GM23248 (cell line): ENCODE measurements at regions not wholly inside any gene's neighbourhood (a gene's known extent, or its start where the extent isn't known, plus 50 kb on each side); places are given as distances from the start of the nearest gene placed in this dataset.

ENCODE experiments used
- DNase-seq: peaks from one replicate; pipeline ENCODE4 v3.0.0-alpha.2; 2015
- H2AFZ ChIP-seq: fragments of 200-600 bp; sonication (generic); 2 replicates; pipeline ENCODE4 v1.6.1; 2016; ENCODE audit warnings: antibody characterized with exemption
- H3F3A ChIP-seq: fragments of 200-600 bp; sonication (generic); 2 replicates; pipeline ENCODE4 v1.6.1; 2016; ENCODE audit warnings: mild to moderate bottlenecking, antibody characterized with exemption, mixed run types; ENCODE audit not compliant: insufficient read depth
- H3K27ac ChIP-seq: fragments of 200-600 bp; sonication (generic); 2 replicates; pipeline ENCODE4 v1.5.1; 2016; ENCODE audit warnings: mild to moderate bottlenecking
- H3K27me3 ChIP-seq: fragments of 200-600 bp; sonication (generic); replicated peaks from 2 replicates; pipeline ENCODE4 v1.6.1; 2016; ENCODE audit warnings: mild to moderate bottlenecking; ENCODE audit not compliant: insufficient read depth
- H3K36me3 ChIP-seq: fragments of 200-600 bp; sonication (generic); 2 replicates; pipeline ENCODE4 v1.6.1; 2016; ENCODE audit warnings: low read depth, mild to moderate bottlenecking
- H3K4me1 ChIP-seq: fragments of 200-600 bp; sonication (generic); 2 replicates; pipeline ENCODE4 v1.6.1; 2016; ENCODE audit warnings: mild to moderate bottlenecking; ENCODE audit not compliant: insufficient read depth
- H3K4me2 ChIP-seq: fragments of 200-600 bp; sonication (generic); one replicate; pipeline ENCODE4 v1.6.1; 2016; ENCODE audit warnings: mild to moderate bottlenecking; ENCODE audit not compliant: unreplicated experiment
- H3K4me3 ChIP-seq: fragments of 200-600 bp; sonication (generic); 2 replicates; pipeline ENCODE4 v1.5.1; 2016; ENCODE audit warnings: mild to moderate bottlenecking
- H3K79me2 ChIP-seq: fragments of 200-600 bp; sonication (generic); 2 replicates; pipeline ENCODE4 v1.6.1; 2016; ENCODE audit warnings: mild to moderate bottlenecking; ENCODE audit not compliant: insufficient read depth
- H3K9ac ChIP-seq: fragments of 200-600 bp; sonication (generic); 2 replicates; pipeline ENCODE4 v1.6.1; 2016; ENCODE audit warnings: mild to moderate bottlenecking
- H3K9me2 ChIP-seq: fragments of 200-600 bp; sonication (generic); 2 replicates; pipeline ENCODE4 v1.6.1; 2016; ENCODE audit warnings: mixed run types, mild to moderate bottlenecking, moderate library complexity; ENCODE audit not compliant: insufficient read depth
- H3K9me3 ChIP-seq: fragments of 200-600 bp; sonication (generic); one replicate; pipeline ENCODE4 v1.6.1; 2017; ENCODE audit warnings: low read depth
- H4K20me1 ChIP-seq: fragments of 200-600 bp; sonication (generic); 2 replicates; pipeline ENCODE4 v1.6.0; 2016; ENCODE audit not compliant: insufficient read depth
- EZH2 ChIP-seq: fragments of 200-600 bp; sonication (generic); IDR thresholded peaks from 2 replicates; pipeline ENCODE4 v1.6.1; 2018; ENCODE audit warnings: antibody characterized with exemption, mild to moderate bottlenecking; ENCODE audit not compliant: insufficient read depth, poor library complexity, severe bottlenecking
- EZH2phosphoT487 ChIP-seq: fragments of 200-600 bp; sonication (generic); IDR thresholded peaks from 2 replicates; pipeline ENCODE4 v1.6.1; 2018; ENCODE audit warnings: antibody characterized with exemption, moderate library complexity, mild to moderate bottlenecking, low read depth; ENCODE audit not compliant: insufficient read depth
- WGBS, 2 experiments: methylation state at CpG; one replicate each; pipeline ENCODE4 v1.1.6; 2015 to 2017; ENCODE audit warnings: low lambda C conversion rate in 2 of 2, low coverage in 1 of 2; ENCODE audit errors: missing lambda C conversion rate in 2 of 2; 5-methylcytosine and 5-hydroxymethylcytosine counted together
- in situ Hi-C: fragments of 300-500 bp; cut with MboI; formaldehyde crosslinking; loops from 2 replicates; pipeline ENCODE4 v1.15.0; 2020

GRCh38 chr5:72615061-72615460, 107.9 kb upstream of the ZNF366 start:
- no peak overlapping the region for H3K9ac ChIP-seq
- H3K9me3 ChIP-seq: no peaks in the 10 kb centered on the region
- no peaks in the 10 kb centered on the region for H3K9me2 ChIP-seq
- H4K20me1 ChIP-seq: no peaks in the 10 kb centered on the region
- H3K79me2 ChIP-seq: no peaks in the 10 kb centered on the region
- no peak for DNase-seq
- no peak overlapping the region for H3K27ac ChIP-seq
- TF ChIP-seq EZH2phosphoT487: no peak
- no peak for TF ChIP-seq EZH2
- H2AFZ ChIP-seq: no peak overlapping the region
- no peak overlapping the region for H3K4me3 ChIP-seq
- no peak overlapping the region for H3K4me2 ChIP-seq
- no peaks in the 10 kb centered on the region for H3K27me3 ChIP-seq
- H3K4me1 ChIP-seq: peaks cover 10% of the 10 kb centered on the region
- no peaks in the 10 kb centered on the region for H3F3A ChIP-seq
- in situ Hi-C loops: no loop called here
- no peaks in the 10 kb centered on the region for H3K36me3 ChIP-seq

DNA sequence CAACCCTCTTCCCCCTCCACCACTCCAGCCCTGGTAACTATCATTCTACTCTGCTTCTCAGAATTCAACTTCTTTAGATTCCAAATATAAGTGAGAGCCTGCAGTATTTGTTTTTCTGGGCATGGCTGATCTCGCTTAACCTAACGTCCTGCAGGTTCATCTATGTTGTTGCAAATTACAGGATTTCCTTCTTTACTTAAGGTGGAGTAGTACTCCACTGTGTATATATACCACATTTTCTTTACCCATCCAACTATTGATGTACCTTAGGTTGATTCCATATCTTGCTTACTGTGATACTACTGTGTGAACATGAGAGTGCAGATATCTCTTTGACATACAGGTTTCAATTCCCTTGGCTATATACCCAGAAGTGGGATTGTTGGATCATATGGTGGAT, 106.3 kb upstream of the ZNF366 start:
- Histone ChIP-seq H3K4me1 (peaks cover 10% of the 10 kb centered on the region), H3K9me3 (no peaks in the 10 kb centered on the region), H4K20me1 (no peaks in the 10 kb centered on the region), H3K27me3 (no peaks in the 10 kb centered on the region), H3K79me2 (no peaks in the 10 kb centered on the region), H3K36me3 (no peaks in the 10 kb centered on the region), H3K9ac (no peak overlapping the region), H3K9me2 (no peaks in the 10 kb centered on the region), H3F3A (no peaks in the 10 kb centered on the region), H2AFZ (no peak overlapping the region; the same call in 1 of the 2 replicates), H3K27ac (no peak overlapping the region), H3K4me2 (no peak overlapping the region), H3K4me3 (no peak overlapping the region)
- 95 to 98% methylated on average over 2 of the region's 2 CpGs for WGBS, 2 experiments
- in situ Hi-C loops: no loop called here
- no peak for DNase-seq
- no peak for TF ChIP-seq EZH2phosphoT487
- no peak for TF ChIP-seq EZH2

GRCh38 chr5:72612810-72613209, 105.6 kb upstream of the ZNF366 start:
- Histone ChIP-seq H3K27me3 (no peaks in the 10 kb centered on the region), H3K9me2 (no peaks in the 10 kb centered on the region), H3K4me3 (no peak overlapping the region), H3K4me2 (no peak overlapping the region), H3K9me3 (no peaks in the 10 kb centered on the region), H3K9ac (no peak overlapping the region), H3K79me2 (no peaks in the 10 kb centered on the region), H3F3A (no peaks in the 10 kb centered on the region), H3K27ac (no peak overlapping the region), H3K4me1 (peaks cover 10% of the 10 kb centered on the region), H2AFZ (no peak overlapping the region; the same call in 1 of the 2 replicates), H3K36me3 (no peaks in the 10 kb centered on the region), H4K20me1 (no peaks in the 10 kb centered on the region)
- 48 to 55% methylated on average over 2 of the region's 2 CpGs for WGBS, 2 experiments
- TF ChIP-seq EZH2phosphoT487 (no peak), EZH2 (no peak)
- in situ Hi-C loops: no loop called here
- peak; percentile 22 for DNase-seq

- no peaks in the 10 kb centered on the region for H3K27me3 ChIP-seq
- H3K79me2 ChIP-seq: no peaks in the 10 kb centered on the region
- no peaks in the 10 kb centered on the region for H4K20me1 ChIP-seq
- no peak overlapping the region for H3K9ac ChIP-seq
- H3K36me3 ChIP-seq: no peaks in the 10 kb centered on the region
- DNase-seq: peak; percentile 90
- no peaks in the 10 kb centered on the region for H3K9me3 ChIP-seq
- H3K9me2 ChIP-seq: no peaks in the 10 kb centered on the region
- TF ChIP-seq EZH2phosphoT487 (no peak), EZH2 (no peak)
- no peaks in the 10 kb centered on the region for H3F3A ChIP-seq
- peak overlapping the region; percentile 81 for H2AFZ ChIP-seq
- H3K4me1 ChIP-seq: peaks cover 10% of the 10 kb centered on the region
- 19 to 21% methylated on average over 6 of the region's 6 CpGs for WGBS, 2 experiments
- peak overlapping the region; percentile 32 for H3K4me2 ChIP-seq
- no peak overlapping the region for H3K27ac ChIP-seq
- in situ Hi-C loops: no loop called here
- H3K4me3 ChIP-seq: peak overlapping the region; percentile 28
Measured at GRCh38 chr5:72611118-72611730, 104.0 kb upstream of the ZNF366 start.

DNA sequence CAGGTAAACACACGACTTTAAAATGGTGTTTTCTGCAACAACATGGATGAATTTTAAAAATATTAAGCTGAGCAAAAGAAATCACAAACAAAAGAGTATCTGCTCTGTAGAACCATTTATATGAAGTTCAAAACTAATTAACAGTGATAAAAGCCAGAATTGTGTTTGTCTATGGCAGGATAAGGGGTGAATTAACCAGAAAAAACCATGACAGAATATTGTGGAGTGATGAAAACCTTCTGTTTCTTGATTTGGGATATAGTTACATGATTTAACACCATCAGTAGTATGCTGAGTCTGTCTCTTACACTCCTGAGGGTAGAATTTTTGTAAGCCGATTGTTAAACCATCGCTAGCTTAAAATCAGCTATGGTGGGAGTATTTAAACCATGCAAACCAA, 101.7 kb upstream of the ZNF366 start:
- no peak overlapping the region for H3K27ac ChIP-seq
- peaks cover 10% of the 10 kb centered on the region for H3K4me1 ChIP-seq
- H3K9ac ChIP-seq: no peak overlapping the region
- DNase-seq: no peak
- H3F3A ChIP-seq: no peaks in the 10 kb centered on the region
- no peaks in the 10 kb centered on the region for H3K9me2 ChIP-seq
- H3K4me3 ChIP-seq: no peak overlapping the region
- no peaks in the 10 kb centered on the region for H3K36me3 ChIP-seq
- no peaks in the 10 kb centered on the region for H3K79me2 ChIP-seq
- TF ChIP-seq EZH2phosphoT487: no peak
- no peak for TF ChIP-seq EZH2
- in situ Hi-C loops: no loop called here
- H4K20me1 ChIP-seq: no peaks in the 10 kb centered on the region
- H3K9me3 ChIP-seq: no peaks in the 10 kb centered on the region
- no peak overlapping the region for H3K4me2 ChIP-seq
- no peak overlapping the region for H2AFZ ChIP-seq
- no peaks in the 10 kb centered on the region for H3K27me3 ChIP-seq
- WGBS, 2 experiments: 78 to 80% methylated on average over 3 of the region's 3 CpGs
